ENCODE measurements at regions not wholly inside any gene's neighbourhood (a gene's known extent, or its start where the extent isn't known, plus 50 kb on each side); places are given as distances from the start of the nearest gene placed in this dataset.

- H3K4me2 ChIP-seq (ENCODE audit: low read depth, low read length): no peak overlapping the region
- BruUV-seq (replicated peaks): no TSS peak
- no peaks in the 10 kb centered on the region for H3K79me2 ChIP-seq (ENCODE audit: insufficient read depth, low read length)
- H2AFZ ChIP-seq (ENCODE audit: low read length): no peak overlapping the region
- no peaks in the 10 kb centered on the region for H3K9me3 ChIP-seq (ENCODE audit: low read length)
- intact Hi-C loops (cut with micrococcal nuclease; ENCODE audit: unreplicated experiment): no loop called here
- H4K20me1 ChIP-seq (ENCODE audit: insufficient read depth, low read length): no peaks in the 10 kb centered on the region
- 10% methylated on average over 7 of the region's 7 CpGs for WGBS (ENCODE audit: low lambda C conversion rate)
- H3K27me3 ChIP-seq (ENCODE audit: control insufficient read depth in 1 of 2, insufficient read depth in 2 of 2, low read length in 2 of 2): peaks cover 22 to 80% of the 10 kb centered on the region in 2 experiments
- ATAC-seq: no peak
- H3K9ac ChIP-seq (ENCODE audit: insufficient read depth, low read depth, low read length): no peak overlapping the region
- in situ Hi-C loops (cut with HindIII; ENCODE audit: extremely low pct_ligation_motif_present, low pct_unique_long_range_greater_than_20kb): no loop called here
- CTCF ChIA-PET (ENCODE audit: low intra/inter-chr PET ratio, low total read pairs): no interaction called here
- no peak for FAIRE-seq
- DNase-seq (ENCODE audit: low spot score): no peak
- H3K4me1 ChIP-seq (ENCODE audit: insufficient read depth, low read length): peaks cover 2% of the 10 kb centered on the region; the same call in 1 of the 2 replicates
- H3K36me3 ChIP-seq (replicated peaks in 1 of 2; ENCODE audit: control insufficient read depth in 1 of 2, insufficient read depth in 2 of 2, low read length in 2 of 2): no peaks in the 10 kb centered on the region
- POLR2A ChIA-PET: no interaction called here
- no peak overlapping the region for H3K27ac ChIP-seq (ENCODE audit: extremely low read length, insufficient read depth, low read length)
- no peak overlapping the region for H3K4me3 ChIP-seq (replicated peaks in 1 of 3; ENCODE audit: insufficient read depth in 1 of 3, low read depth in 2 of 3, low read length in 3 of 3)
- no peak for TF ChIP-seq SSRP1 (CRISPR knock-in tag; IDR thresholded peaks at IDR 0.05)
- TF ChIP-seq NONO (IDR thresholded peaks at IDR 0.05): no peak
- no peak for TF ChIP-seq NONO (CRISPR knock-in tag; conservative IDR thresholded peaks at IDR 0.05)
- TF ChIP-seq EP300 (IDR thresholded peaks at IDR 0.05; ENCODE audit: low read depth in 2 of 2, low read length in 2 of 2): no peak
- TF ChIP-seq EP300 (CRISPR knock-in tag; IDR thresholded peaks at IDR 0.05; ENCODE audit: borderline replicate concordance): no peak
- TF ChIP-seq ZNF296 (CRISPR knock-in tag; conservative IDR thresholded peaks at IDR 0.05): no peak
- no peak for TF ChIP-seq RFX1 (IDR thresholded peaks at IDR 0.05)
- no peak for TF ChIP-seq KDM6A (CRISPR knock-in tag; IDR thresholded peaks at IDR 0.05; ENCODE audit: low read depth)
- TF ChIP-seq ZNF543 (CRISPR knock-in tag; IDR thresholded peaks at IDR 0.05): no peak
- TF ChIP-seq FOXP4 (CRISPR knock-in tag; IDR thresholded peaks at IDR 0.05): no peak
- TF ChIP-seq PRDM4 (CRISPR knock-in tag; IDR thresholded peaks at IDR 0.05; ENCODE audit: borderline replicate concordance): no peak
- no peak for TF ChIP-seq THAP11 (CRISPR knock-in tag; IDR thresholded peaks at IDR 0.05)
Measured at GRCh38 chr17:74115586-74115985, 87.9 kb upstream of the RPL38 start.

All from HepG2 (cell line).